HEK293 (cell line): ENCODE measurements at regions not wholly inside any gene's neighbourhood (a gene's known extent, or its start where the extent isn't known, plus 50 kb on each side); places are given as distances from the start of the nearest gene placed in this dataset.

Experiments
- ZNF138 ChIP-seq: fragments of 450-650 bp; formaldehyde crosslinking; IDR thresholded peaks from 2 replicates; pipeline ENCODE4 v1.5.1; 2016; ENCODE audit warnings: missing biosample characterization, missing genetic modification characterization, borderline replicate concordance
- ZNF521 ChIP-seq: fragments of 450-650 bp; formaldehyde crosslinking; IDR thresholded peaks from 2 replicates; pipeline ENCODE4 v1.5.1; 2017; ENCODE audit warnings: missing biosample characterization, mild to moderate bottlenecking, missing genetic modification characterization
- ZNF785 ChIP-seq: fragments of 450-650 bp; formaldehyde crosslinking; IDR thresholded peaks from 2 replicates; pipeline ENCODE4 v1.5.1; 2016; ENCODE audit warnings: missing biosample characterization, missing genetic modification characterization
- TF ChIP-seq, protein P1 (sequence below): fragments of 450-650 bp; formaldehyde crosslinking; IDR thresholded peaks from 2 replicates; pipeline ENCODE4 v1.5.1; 2016; ENCODE audit warnings: missing biosample characterization, missing genetic modification characterization
- TF ChIP-seq, protein P2 (sequence below): fragments of 450-650 bp; formaldehyde crosslinking; IDR thresholded peaks from 2 replicates; pipeline ENCODE4; 2016; ENCODE audit warnings: missing biosample characterization, missing genetic modification characterization

DNA sequence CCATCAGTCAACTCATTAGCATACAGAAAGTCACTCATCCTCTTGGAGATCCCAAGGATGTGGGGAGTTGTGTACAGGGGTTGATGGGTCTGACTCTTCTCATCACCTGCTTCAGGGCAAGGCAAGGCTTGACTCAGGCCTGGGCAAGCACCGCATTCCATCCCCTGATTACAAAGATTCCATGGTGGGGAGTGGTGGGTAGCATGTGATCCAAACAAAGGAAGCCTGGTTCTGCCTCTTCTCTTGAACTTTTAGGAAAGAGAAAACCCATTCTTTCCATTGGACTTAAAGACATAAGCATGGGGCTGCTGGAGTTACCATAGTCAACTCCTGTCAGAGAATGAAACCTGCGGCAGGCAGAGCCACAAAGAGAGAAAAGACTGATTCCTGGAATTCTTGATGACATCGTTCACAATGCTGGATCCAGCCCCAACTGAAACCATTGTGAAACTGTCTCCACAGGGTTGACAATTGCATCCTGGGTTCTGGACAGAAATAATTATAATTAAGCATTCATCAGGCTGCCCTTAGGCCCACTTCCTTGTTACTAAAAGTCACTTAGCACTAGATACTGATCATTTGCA is 235.8 kb upstream of the KCNG1 start:
- TF ChIP-seq ZNF138 = no peak
- TF ChIP-seq, protein P1, sequence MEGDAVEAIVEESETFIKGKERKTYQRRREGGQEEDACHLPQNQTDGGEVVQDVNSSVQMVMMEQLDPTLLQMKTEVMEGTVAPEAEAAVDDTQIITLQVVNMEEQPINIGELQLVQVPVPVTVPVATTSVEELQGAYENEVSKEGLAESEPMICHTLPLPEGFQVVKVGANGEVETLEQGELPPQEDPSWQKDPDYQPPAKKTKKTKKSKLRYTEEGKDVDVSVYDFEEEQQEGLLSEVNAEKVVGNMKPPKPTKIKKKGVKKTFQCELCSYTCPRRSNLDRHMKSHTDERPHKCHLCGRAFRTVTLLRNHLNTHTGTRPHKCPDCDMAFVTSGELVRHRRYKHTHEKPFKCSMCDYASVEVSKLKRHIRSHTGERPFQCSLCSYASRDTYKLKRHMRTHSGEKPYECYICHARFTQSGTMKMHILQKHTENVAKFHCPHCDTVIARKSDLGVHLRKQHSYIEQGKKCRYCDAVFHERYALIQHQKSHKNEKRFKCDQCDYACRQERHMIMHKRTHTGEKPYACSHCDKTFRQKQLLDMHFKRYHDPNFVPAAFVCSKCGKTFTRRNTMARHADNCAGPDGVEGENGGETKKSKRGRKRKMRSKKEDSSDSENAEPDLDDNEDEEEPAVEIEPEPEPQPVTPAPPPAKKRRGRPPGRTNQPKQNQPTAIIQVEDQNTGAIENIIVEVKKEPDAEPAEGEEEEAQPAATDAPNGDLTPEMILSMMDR = no peak
- TF ChIP-seq ZNF521 (tag by site-specific recombination) = no peak
- no peak for TF ChIP-seq ZNF785 (tag by site-specific recombination)
- TF ChIP-seq, protein P2, sequence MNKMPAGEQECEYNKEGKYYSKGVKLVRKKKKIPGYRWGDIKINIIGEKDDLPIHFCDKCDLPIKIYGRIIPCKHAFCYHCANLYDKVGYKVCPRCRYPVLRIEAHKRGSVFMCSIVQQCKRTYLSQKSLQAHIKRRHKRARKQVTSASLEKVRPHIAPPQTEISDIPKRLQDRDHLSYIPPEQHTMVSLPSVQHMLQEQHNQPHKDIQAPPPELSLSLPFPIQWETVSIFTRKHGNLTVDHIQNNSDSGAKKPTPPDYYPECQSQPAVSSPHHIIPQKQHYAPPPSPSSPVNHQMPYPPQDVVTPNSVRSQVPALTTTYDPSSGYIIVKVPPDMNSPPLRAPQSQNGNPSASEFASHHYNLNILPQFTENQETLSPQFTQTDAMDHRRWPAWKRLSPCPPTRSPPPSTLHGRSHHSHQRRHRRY (tag by site-specific recombination) = no peak
